GM21786 (cell line): ENCODE measurements at regions not wholly inside any gene's neighbourhood (a gene's known extent, or its start where the extent isn't known, plus 50 kb on each side); places are given as distances from the start of the nearest gene placed in this dataset.
"Not testable (repeated sequence)": the region's sequence is repeated elsewhere in the genome, so short reads cannot be mapped to it uniquely, and the experiment has no call there.

Source experiments
- ATAC-seq: cut with Tn5 transposase; IDR thresholded peaks from one replicate; pipeline ENCODE4 v1.9.1; 2021; ENCODE audit not compliant: unreplicated experiment

DNA sequence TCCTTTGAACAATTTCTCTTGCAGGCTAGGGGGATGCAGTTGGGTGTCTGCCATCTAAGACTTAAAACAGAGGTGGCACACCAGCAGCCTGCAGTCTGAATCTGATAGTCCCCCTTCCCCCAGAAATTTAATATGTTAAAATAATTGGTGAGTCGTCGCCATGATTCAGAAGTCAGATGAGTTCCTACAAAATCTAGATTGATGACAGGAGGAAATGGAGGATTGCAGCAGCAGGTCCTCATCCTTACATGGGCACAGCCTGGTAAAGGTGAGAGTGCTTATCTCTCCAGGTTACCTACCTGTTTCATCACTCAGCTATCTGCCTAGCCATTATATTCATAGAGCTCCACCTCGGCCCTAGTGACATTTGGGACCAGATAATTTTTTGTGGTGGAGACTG is 112.3 kb downstream of the PCSK1 start:
- no peak for ATAC-seq

DNA sequence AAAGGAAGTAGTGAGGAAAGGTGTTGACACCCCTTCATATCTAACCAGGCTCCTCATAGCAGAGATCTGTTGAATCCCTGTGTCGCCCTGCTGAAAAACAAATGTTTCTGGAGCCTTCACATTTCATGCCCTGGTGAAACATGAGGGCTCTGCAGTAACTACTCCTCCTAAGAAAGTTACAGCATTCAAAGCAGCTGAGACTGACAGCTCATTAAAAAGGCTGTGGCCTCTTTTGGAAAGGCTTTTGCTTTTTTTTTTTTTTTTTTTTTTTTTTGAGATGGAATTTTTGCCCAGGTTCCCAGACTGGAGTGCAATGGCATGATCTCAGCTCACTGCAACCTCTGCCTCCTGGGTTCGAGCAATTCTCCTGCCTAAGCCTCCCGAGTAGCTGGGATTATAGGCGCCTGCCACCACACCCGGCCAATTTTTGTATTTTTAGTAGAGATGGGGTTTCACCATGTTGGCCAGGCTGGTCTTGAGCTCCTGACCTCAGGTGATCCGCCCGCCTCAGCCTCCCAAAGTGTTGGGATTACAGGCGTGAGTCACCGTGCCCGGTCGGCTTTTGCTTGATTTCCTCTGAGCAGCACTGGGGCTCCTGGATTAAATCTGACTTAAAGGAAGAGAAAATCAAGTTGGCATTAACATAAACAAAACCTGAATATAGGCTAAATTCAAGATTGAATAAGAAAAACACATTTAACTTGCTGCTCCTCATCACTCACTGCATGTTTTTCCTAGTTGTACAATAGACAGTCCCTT is 112.9 kb downstream of the PCSK1 start:
- ATAC-seq = not testable (repeated sequence)

DNA sequence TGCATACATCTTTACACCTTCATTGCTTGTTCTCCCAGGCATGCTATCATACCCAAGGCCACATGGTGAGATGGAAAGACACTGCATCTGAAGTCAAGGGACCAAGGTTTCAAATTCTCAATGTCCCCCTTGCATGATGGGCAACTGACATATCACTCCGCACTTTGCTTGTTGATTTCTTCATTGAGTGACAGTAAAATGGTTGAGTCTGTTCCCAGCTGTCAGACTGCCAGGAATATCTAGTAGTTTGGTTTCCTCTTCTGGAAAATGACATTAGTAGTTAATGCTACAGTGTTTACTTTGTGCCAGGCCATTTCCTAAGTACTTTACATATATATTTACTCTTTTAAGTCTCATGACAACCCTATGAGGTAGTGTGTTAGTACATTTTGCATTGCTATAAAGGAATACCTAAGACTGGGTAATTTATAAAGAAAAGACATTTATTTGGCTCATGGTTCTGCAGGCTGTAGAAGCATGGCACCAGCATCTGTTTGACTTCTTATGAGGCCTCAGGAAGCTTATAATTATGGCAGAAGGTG is 114.4 kb downstream of the PCSK1 start:
- no peak for ATAC-seq

DNA sequence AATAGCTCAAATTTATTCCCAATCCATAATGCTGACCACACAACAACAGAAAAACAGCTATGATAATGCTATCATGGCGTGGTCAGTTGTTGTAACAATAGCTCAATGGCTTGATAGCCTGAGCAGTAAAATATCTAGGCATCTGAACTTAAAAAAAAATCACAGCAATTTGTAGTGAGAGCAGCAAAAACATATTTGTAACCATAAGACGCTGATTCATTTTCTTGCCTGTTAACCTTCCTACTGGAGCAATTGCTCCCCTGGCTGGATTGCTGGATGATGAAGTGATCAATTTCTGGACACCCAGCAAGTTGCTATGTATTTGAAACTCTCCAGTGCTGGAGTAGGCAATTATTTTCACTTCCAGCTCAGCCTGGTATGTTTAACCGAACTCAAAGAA is 115.1 kb downstream of the PCSK1 start:
- ATAC-seq = no peak

DNA sequence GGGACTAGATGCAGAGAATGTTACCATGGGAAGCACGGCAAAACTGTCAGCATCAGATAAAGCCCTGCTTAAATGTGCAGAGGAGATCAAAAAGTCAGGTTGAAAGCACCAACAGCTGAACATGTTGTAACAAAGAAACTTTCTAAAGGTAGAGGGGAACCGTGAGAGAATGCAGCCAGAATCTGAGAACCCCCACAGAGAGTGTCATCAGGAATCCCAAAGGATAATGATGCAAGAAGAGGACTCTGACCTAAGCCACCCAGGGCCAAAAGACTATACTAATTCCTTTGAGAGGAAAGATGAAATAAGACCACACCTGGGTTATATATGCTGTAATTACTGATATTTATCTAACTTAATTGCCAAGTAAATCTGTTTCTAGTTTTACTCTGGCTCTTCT is 116.6 kb downstream of the PCSK1 start:
- ATAC-seq = no peak

DNA sequence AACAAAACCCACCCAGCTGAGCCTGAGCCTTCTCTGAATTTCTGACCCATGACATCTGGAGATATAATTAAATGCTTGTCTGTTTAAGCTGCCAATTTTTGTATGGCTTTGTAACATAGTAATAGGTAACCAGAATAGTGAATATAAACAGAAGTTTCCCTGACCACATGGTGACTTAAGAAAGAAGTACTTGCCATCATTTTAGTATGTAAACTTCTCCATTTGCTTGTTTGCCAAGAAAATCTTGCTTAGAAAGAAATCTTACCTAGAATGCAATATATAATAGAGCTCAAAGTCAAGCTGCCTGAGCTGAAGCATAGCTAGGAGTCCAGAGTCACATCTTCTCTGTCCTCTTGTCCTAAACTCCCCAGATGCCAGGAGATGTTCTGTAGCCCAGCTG is 117.0 kb downstream of the PCSK1 start:
- ATAC-seq = no peak

DNA sequence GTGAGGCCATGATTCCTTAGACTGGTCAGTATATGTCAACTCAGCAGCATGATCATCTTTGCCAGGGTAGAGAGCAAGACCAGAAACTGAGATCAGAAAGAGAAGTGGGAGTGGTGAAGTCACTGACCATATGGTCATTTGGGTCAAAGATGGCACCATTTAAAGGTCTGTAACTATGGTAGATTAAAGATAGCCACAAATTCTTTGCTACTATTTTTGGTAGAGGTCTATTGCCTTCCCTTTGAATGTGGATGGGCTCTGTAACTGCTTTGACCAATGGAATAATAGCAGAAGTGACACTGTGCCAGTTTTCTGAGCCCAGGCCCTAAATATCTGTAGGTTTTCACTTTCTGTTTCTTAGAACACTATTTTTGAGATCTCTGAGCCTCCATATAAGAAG is 117.6 kb downstream of the PCSK1 start:
- peak; percentile 71 for ATAC-seq

DNA sequence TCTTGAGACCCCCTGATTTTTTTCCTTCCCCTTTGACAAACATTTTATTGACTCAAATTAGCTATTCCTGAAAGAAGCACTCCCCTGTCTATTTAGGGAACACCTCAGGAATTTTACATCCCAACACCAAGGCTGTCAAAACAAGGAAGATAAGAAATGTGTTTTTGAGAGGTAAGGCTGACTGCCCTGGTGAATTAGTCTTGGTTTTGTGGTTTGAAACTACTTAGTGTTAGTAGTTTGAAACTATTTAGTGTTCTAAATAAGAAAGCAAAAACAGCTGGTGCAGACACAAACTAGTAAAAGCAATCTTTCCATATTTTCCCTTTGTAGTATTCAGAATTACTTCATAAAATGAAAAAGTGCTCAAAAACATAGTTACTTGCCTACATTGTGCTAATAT is 120.7 kb downstream of the PCSK1 start:
- no peak for ATAC-seq

DNA sequence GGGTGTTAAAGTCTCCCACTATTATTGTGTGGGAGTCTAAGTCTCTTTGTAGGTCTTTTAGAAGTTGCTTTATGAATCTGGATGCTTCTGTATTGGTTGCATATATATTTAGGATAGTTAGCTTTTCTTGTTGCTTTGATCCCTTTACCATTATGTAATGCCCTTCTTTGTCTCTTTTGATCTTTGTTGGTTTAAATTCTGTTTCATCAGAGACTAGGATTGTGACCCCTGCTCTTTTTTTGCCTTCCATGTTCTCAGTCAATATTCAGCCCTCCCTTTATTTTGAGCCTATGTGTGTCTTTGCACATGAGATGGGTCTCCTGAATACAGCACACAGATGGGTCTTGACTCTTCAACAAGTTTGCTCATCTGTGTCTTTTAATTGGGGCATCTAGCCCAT is 126.0 kb downstream of the PCSK1 start:
- ATAC-seq = not testable (repeated sequence)

DNA sequence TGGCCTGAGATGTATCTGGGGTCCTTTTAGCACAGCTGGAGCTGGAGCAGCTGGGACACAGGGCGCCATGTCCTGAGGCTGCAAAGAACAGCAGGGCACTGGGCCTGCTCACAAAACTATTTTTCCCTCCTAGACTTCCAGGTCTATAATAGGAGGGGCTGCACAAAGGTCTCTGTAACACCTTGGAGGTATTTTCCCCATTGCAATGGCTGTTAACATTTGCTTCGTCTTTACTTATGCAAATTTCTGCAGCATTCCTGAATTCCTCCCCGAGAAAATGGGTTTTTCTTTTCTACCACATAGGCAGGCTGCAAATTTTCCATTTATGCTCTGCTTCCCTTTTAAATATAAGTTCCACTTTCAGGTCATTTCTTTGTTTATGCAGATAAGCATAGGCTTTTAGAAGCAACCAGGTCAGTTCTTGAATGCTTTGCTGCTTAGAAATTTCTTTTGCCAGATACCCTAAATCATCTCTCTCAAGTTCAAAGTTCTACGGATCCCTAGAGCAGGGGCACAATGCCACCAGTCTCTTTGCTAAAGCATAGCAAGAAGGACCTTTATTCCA is 130.8 kb downstream of the PCSK1 start:
- no peak for ATAC-seq

DNA sequence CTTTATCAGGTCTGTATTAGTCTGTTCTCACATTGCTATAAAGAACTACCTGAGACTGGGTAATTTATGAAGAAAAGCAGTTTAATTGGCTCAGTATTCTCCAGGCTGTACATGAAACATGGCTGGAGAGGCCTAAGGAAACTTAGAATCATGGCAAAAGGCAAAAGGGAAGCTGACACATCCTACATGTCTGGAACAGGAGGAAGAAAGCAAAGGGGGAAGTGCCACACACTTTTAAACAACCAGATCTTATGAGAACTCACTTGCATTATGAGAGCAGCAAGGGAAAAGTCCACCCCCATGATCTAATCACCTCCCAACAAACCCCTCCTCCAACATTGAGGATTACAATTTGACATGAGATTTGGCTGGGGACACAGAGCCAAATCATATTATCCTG is 132.1 kb downstream of the PCSK1 start:
- ATAC-seq = no peak

DNA sequence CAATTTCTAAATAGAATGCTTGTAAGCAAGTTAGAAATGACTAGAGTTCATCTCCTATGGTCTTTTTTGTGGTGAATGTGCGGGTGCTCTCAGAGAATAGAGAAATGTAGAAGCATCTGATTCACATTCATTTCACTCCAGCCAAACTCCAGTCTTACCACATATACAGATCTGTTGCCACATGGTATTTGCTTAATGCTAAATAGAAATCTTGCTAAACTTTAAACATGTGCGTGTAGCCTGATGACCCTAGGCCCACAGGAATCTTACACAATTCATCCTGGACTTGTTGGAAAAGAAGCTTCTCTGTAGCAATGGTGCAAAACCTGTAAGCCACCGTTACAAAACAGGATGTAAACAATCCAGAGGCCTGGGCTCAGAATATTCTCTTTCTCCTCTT is 135.2 kb downstream of the PCSK1 start:
- ATAC-seq = no peak

DNA sequence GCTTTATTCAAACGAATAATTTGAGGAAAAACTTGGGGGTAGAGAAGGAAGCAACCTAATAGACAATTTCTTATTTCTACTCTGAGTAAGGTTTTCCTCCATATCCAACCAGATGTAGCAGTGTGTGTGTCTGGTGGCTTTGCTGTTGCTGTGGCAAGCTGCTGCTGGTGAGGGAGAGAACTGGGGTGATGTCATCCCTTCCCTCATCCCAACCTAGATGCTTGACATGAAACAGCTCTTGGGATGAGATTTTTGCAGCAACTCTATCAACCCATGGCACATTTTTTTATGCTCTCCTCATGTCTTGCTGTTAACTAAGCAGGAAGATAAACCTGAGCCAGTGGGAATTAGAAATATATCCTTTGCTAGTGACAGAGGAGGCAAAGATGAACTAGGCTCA is 135.8 kb downstream of the PCSK1 start:
- no peak for ATAC-seq

DNA sequence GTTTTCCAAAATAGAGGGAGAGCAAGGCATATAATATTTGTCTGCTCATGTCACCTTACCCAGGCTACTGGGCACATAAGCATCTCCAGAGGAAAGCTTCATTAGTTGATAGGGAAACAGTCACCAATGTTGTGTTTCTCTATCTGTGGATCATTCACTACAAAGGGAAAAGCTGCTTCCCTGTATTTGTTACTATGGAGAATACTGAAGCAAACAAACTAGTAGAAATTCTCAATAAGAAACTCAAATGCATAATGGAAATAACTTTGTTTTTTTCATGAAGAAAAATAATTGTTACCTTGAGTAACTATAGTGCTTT is 138.2 kb downstream of the PCSK1 start:
- no peak for ATAC-seq

DNA sequence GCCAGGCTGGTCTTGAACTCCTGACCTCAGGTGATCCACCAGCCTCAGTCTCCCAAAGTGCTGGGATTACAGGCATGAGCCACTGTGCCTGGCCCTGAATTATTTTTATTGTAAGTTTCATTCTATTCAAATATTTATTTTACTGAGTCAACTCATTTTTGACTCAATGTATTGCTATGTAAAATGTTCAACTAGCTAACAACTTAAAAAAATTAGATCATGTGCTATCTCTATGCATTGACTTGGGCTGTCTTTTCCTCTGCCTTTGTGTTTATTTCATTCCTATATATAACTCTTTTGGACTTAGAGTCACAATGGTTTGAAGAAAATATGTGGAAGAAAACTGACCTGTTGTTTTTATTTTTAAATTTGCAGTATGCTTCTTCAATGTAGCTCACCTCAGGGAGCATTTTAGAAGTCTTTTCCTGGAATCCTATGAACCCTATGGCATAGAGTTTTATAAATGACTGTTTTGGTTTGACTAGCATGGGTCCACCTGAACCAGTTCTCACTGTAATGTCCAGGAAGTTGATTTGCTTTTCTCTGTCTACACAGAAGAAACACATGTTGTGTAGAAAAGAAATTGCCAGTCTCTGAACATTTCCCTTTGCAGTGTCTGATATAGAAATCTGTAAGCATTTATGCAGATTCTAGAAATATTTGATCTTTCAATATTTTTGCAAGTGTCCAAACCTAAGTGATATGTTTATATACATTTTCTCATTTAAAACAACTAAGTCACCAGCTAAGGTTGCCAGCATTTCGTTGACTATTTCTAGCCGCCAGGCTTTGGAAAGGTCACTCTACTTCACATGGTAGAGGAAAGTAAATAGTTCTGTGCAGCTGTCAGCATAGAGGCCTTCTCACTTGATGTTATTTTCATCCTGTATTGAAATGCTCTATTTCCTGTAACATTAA is 138.8 kb downstream of the PCSK1 start:
- ATAC-seq = no peak

DNA sequence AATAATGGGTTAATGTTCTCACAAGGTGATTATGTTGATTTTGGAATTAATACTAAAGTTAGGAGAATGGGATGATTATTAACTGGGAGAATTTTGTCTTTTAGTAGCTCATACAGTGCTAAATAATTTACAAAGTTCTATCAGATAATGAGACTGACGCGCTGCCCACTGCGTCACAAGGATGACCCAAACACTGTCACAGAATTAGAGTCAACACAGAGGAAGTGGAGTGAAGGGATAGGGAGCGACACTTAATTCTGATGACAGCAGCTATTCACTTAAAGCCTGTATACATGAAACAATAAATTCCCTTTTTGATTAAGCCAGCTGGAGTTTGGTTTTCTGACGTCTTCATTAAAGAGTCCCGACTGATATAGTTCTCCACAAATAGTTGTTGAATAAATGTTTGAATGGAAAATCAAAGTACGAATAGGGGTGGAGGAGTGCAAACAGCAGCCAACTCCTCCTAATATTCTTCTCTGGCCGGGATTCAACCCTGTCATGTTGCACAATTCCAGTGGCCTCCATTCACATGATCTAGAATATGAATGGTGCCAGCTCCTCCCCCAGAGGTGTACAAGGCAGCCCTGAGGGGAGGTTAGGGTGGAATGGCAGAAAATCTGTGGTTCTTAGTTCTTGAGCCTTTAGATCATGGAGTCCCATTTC is 140.3 kb downstream of the PCSK1 start:
- no peak for ATAC-seq

DNA sequence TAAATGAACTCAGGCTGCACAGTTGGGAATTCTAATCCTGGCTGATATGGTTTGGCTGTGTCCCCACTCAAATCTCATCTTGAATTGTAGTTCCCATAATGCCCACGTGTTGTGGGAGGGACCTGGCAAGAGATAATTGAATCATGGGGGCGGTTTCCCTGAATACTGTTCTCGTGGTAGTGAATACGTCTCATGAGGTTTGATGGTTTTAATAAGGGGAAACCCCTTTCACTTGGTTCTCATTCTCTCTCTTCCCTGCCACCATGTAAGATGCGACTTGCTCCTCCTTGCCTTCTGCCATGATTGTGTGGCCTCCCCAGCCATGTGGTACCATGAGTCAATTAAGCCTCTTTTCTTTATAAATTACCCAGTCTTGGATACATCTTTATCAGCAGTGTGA is 143.8 kb downstream of the PCSK1 start:
- ATAC-seq = not testable (repeated sequence)

DNA sequence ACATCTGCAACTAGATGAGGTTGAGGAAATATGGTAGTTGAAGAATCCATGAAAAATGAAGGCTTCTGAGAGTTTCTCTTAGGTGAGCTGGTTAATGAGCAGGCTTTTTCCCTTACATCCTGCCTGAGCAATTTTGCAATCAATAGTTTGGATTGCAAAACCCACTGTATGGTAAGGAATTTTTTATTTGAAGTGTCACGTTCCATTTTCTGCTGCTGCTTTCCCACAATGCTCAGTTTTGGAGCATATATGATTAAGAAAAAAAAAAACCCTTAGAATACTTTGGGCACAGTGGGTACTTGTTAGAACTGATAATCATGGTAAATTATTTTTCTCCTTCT is 144.2 kb downstream of the PCSK1 start:
- no peak for ATAC-seq

DNA sequence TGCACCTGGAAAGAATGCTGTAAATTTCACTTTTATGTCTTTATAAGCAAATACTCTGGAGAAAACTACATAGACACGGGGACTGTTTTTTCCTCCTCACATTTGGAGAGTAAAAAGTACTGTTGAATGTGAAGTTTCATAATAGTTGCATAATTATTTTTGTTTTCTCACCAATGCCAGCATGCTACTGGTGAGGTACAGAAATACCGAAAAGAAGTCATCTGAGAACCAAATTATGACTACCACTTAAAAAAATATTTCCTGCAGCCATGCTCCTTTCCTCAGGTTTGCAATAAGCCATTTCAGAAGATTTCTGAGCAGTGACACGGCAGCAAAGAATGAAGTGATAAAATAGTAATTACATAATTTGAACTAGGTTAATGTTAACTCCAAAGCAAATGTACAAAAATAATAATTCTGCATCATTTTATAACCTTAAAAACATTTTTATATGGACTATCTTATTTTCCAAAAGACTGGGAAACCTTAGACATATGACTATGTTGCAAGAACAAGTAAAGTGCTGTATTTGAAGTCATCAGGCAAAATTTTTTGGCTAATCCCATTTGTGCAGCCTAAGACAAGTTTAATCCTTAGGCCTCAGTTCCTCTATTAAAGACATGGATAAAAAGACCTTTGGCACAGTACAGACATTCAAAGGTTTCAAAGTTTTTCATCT is 144.7 kb downstream of the PCSK1 start:
- ATAC-seq = no peak

DNA sequence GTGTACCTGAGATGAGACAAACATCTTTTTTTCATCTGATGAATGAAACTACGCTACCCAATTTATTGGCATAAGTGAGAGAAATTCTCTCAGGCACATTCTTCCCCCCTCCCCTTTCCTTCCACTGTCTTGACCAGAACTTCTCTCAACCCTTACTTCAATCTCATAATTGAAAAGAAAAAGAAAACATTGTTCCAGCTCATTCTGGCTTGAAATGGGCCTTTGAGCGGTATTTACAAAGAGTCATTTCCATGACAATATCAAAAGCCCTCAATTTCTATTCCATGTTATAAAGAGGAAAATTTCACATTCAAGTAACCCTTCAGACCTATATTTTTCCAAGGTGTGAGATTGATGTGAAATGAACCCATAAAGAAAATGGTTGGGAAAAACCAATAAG is 145.9 kb downstream of the PCSK1 start:
- ATAC-seq = no peak

DNA sequence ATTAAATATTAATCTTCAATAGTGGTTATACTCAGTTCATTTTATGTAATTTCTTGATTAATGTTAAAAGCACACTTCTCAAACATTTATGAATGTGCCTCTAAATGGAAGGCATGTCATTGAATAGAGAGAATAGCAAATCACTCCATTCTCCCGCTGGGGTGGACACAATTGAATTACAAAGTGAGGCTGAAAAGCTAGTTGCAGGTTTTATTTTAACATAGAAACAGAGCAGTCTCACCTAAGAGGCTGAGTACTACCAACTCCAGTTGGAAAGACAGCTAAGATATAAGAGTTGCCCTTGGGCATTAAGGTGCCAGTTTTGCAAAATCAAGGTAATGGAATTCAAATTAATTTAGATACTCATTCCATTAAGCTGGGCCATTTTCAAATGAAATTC is 147.2 kb downstream of the PCSK1 start:
- no peak for ATAC-seq
